ENCODE measurements at regions not wholly inside any gene's neighbourhood (a gene's known extent, or its start where the extent isn't known, plus 50 kb on each side); places are given as distances from the start of the nearest gene placed in this dataset.

- DNase-seq (ENCODE audit: low spot score in 2 of 2), result no peak
- no peak overlapping the region for H3K27ac Mint-ChIP-seq
- H3K9me3 Mint-ChIP-seq, result peaks cover 7 to 25% of the 10 kb centered on the region in 2 donors
- H3K36me3 Mint-ChIP-seq, result peaks cover 0 to 5% of the 10 kb centered on the region in 2 donors
- ATAC-seq, result no peak
Measured at GRCh38 chr3:117938974-117939373, 1095.7 kb downstream of the IGSF11 start.

GRCh38 chr3:117939425-117940027, 1095.1 kb downstream of the IGSF11 start:
- no peak overlapping the region for H3K27ac Mint-ChIP-seq
- ATAC-seq (no peak), DNase-seq (ENCODE audit: low spot score in 2 of 2) (no peak)
- peaks cover 0 to 5% of the 10 kb centered on the region in 2 donors for H3K36me3 Mint-ChIP-seq
- H3K9me3 Mint-ChIP-seq, result peaks cover 7 to 25% of the 10 kb centered on the region in 2 donors

GRCh38 chr3:117941015-117941414, 1093.6 kb downstream of the IGSF11 start:
- H3K36me3 Mint-ChIP-seq, result peaks cover 0 to 5% of the 10 kb centered on the region in 2 donors
- peaks cover 7 to 21% of the 10 kb centered on the region in 2 donors for H3K9me3 Mint-ChIP-seq
- ATAC-seq, result no peak
- no peak for DNase-seq (ENCODE audit: low spot score in 2 of 2)
- no peak overlapping the region for H3K27ac Mint-ChIP-seq

- no peak for ATAC-seq
- no peak for DNase-seq (ENCODE audit: low spot score in 2 of 2)
Measured at GRCh38 chr3:117941756-117942155, 1092.9 kb downstream of the IGSF11 start.

GRCh38 chr3:117954131-117954530, 1080.5 kb downstream of the IGSF11 start:
- peaks cover 8 to 20% of the 10 kb centered on the region in 2 donors for H3K9me3 Mint-ChIP-seq
- H3K36me3 Mint-ChIP-seq, result no peaks in the 10 kb centered on the region
- H3K27ac Mint-ChIP-seq, result no peak overlapping the region
- no peak for ATAC-seq
- DNase-seq (ENCODE audit: low spot score in 2 of 2), result no peak

More at GRCh38 chr3:117941756-117942155, 1092.9 kb downstream of the IGSF11 start:
- Mint-ChIP-seq H3K27ac (no peak overlapping the region), H3K36me3 (peaks cover 0 to 5% of the 10 kb centered on the region in 2 donors), H3K9me3 (peaks cover 7 to 17% of the 10 kb centered on the region in 2 donors)

- DNase-seq (ENCODE audit: low spot score in 2 of 2), result no peak
- Mint-ChIP-seq H3K27ac (no peak overlapping the region), H3K9me3 (peaks cover 10 to 20% of the 10 kb centered on the region in 2 donors), H3K36me3 (no peaks in the 10 kb centered on the region)
- ATAC-seq, result no peak
Measured at GRCh38 chr3:117955196-117955595, 1079.5 kb downstream of the IGSF11 start.

- H3K9me3 Mint-ChIP-seq, result peaks cover 10 to 16% of the 10 kb centered on the region in 2 donors
- no peaks in the 10 kb centered on the region for H3K36me3 Mint-ChIP-seq
- no peak for DNase-seq (ENCODE audit: low spot score in 2 of 2)
- ATAC-seq, result no peak
- no peak overlapping the region for H3K27ac Mint-ChIP-seq
Measured at GRCh38 chr3:117958027-117958426, 1076.6 kb downstream of the IGSF11 start.

DNA sequence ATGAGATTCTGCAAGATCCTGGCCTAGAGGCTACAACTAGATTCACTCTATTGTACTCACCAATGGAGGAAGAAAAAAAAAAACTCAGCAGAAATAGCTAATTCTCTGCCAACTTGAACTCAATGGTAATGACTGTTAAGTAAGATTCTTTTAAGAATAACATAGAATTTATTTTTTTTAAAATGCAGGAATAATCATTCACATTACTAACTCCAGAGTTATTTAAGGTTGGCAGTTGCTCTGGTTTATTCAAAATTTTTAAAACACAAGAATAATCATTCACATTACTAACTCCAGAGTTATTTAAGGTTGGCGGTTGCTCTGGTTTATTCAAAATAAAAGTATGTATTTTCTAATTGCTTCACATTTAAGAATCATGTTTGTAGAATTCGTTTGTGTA, 1071.9 kb downstream of the IGSF11 start:
- no peak for ATAC-seq
- DNase-seq (ENCODE audit: low spot score in 2 of 2), result no peak
- H3K27ac Mint-ChIP-seq, result no peak overlapping the region
- H3K9me3 Mint-ChIP-seq, result peaks cover 10 to 12% of the 10 kb centered on the region in 2 donors
- no peaks in the 10 kb centered on the region for H3K36me3 Mint-ChIP-seq

DNA sequence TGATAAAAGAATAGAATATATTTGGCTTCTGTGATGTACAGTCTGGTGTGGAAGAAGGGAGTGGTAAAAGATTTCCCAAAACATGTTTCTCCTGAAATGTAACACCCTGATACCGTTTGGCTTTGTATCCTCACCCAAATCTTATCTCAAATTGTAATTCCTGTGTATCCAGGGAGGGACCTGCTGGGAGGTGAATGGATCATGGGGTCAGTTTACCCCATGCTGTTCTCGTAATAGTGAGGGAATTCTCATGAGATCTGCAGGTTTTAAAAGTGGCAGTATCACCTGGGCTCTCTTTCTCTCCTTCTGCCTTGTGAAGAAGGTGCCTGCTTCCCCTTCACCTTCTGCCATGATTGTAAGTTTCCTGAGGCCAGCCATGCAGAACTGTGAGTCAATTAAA, 1070.8 kb downstream of the IGSF11 start:
- no peak for DNase-seq (ENCODE audit: low spot score in 2 of 2)
- H3K27ac Mint-ChIP-seq, result no peak overlapping the region
- no peaks in the 10 kb centered on the region for H3K36me3 Mint-ChIP-seq
- H3K9me3 Mint-ChIP-seq, result peaks cover 7 to 9% of the 10 kb centered on the region in 2 donors
- no peak for ATAC-seq

DNA sequence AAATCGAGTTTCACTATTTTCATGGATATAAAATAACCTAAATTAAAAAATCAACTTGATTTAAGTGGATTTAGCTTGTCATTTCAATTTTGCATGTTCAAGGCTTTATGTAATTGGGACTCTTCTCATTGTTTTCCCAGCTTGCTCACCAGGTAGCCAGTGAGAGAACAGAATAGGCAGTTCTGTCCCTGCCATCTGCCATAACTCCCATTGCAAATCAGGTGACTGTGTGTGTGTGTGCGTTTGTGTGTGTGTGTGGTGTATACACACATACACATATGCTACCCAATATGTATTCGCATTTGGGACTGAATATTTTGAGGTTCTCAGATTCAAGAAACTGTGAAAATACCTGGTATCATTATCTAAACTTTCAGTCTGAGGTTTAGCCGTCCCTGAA, 1069.8 kb downstream of the IGSF11 start:
- DNase-seq (ENCODE audit: low spot score in 2 of 2), result no peak
- H3K27ac Mint-ChIP-seq, result no peak overlapping the region
- peaks cover 0 to 4% of the 10 kb centered on the region in 2 donors for H3K9me3 Mint-ChIP-seq
- H3K36me3 Mint-ChIP-seq, result no peaks in the 10 kb centered on the region
- ATAC-seq, result no peak

DNA sequence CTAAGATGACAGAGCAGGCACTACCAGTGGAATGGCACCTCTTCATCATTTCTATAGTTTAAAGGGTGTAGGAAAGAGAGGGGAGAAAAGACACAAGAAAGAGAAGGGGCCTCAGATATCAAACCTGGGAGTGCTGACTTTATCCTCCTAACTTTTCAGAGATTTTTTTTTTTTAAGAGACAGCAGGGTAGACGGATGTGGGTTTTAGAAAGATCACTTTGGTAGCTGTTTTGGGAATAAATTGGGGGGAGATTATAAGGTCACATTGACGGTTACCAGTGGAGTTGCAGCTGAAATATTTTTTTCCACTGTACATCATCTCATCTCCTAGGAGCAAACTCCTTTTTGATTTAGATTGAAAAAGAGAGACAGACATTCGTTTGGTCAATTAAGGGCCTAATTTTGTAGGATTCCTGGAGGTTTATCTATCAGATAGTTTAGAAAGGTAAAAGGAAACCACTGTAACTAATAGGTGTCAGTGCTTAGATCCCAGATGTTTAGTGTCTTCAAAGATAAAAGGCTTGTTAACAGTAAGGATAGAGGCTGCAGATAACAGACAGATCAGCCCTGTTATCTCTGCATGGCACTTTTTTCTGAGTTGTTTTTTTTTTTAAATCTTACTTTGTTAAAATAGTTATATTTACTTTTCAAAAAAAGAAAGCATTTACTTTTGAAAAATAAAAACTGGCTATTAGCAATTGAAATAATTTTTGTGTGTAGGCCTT, 1057.0 kb downstream of the IGSF11 start:
- Mint-ChIP-seq H3K27ac (no peak overlapping the region), H3K9me3 (peaks cover 0 to 5% of the 10 kb centered on the region in 2 donors), H3K36me3 (no peaks in the 10 kb centered on the region)
- DNase-seq (ENCODE audit: low spot score in 2 of 2) (no peak), ATAC-seq (no peak)

GRCh38 chr3:117979466-117979865, 1055.2 kb downstream of the IGSF11 start:
- DNase-seq (ENCODE audit: low spot score in 2 of 2), result no peak
- no peak for ATAC-seq
- Mint-ChIP-seq H3K36me3 (no peaks in the 10 kb centered on the region), H3K27ac (no peak overlapping the region), H3K9me3 (peaks cover 0 to 6% of the 10 kb centered on the region in 2 donors)

DNA sequence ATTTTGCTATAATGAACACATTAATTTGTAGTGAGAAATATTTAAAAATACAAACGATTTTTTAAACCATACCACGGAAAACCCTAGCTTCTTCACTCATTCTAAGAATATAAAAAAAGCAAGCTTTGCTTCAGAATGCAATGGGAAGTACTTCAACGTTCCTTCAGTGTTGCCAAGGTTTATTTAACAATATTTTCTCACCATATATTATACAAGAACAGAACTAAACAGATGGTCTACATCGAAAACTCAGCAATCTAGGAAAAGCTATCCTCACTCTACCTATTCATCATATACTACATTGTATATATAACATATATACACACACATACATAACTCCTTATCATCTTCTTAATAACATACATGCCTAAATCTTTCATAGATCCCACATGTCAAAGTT, 1047.4 kb downstream of the IGSF11 start:
- ATAC-seq, result no peak
- H3K9me3 Mint-ChIP-seq, result peaks cover 3 to 6% of the 10 kb centered on the region in 2 donors
- H3K36me3 Mint-ChIP-seq, result no peaks in the 10 kb centered on the region

GRCh38 chr3:117989982-117990381, 1044.7 kb downstream of the IGSF11 start:
- peaks cover 0 to 6% of the 10 kb centered on the region in 2 donors for H3K9me3 Mint-ChIP-seq
- ATAC-seq, result no peak
- no peaks in the 10 kb centered on the region for H3K36me3 Mint-ChIP-seq
- no peak overlapping the region for H3K27ac Mint-ChIP-seq
- no peak for DNase-seq (ENCODE audit: low spot score in 2 of 2)

More for the DNA sequence above, 1047.4 kb downstream of the IGSF11 start:
- H3K27ac Mint-ChIP-seq, result no peak overlapping the region
- DNase-seq (ENCODE audit: low spot score in 2 of 2), result no peak

DNA sequence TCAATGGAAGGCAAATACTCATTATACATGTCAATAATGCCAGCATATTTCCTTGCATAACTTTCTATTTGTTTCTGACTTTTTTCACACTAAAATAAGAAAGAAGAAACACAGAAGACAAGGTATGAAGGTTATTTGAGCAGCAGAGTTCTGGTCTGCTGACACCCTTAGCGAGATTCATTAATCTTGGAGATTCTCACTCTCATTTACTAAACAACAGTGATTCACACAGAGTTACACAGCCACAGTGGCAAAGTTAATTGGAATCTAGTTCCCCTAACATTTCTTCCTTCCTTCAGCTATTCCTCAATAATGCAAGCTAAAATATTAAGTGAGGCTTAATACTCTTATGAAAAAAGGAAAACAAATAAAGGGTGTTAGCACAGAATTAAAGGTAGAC, 1044.0 kb downstream of the IGSF11 start:
- Mint-ChIP-seq H3K27ac (no peak overlapping the region), H3K36me3 (no peaks in the 10 kb centered on the region), H3K9me3 (peaks cover 0 to 6% of the 10 kb centered on the region in 2 donors)
- ATAC-seq, result no peak
- DNase-seq (ENCODE audit: low spot score in 2 of 2), result no peak

DNA sequence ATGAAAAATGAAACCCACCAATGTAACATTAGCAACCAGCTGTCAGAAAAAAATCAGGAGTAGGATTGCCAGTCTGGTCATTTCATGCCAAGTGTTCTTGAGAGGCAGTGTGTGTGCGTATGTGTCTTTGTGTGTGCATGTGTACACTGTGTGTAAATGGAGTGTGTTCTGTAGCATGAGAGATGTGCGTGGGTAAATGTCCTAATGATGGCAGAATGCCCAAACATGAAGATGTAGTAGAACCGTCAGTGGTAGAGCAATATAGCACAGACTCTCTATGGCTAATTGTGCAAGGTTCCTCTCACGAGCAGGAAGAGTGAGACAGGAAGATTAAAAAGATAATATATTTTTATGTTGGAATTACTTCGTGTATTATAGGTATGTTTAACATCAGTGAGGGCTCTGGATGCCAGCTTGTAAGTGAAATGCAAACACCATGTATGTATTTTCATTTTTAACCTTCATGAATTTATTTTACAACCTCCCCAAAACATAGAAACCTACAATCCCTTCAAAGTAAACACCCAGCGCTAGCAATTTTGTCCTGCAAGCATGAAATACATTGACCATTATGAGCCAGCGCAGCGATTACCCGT, 1038.7 kb downstream of the IGSF11 start:
- ATAC-seq, result no peak
- Mint-ChIP-seq H3K9me3 (peaks cover 0 to 3% of the 10 kb centered on the region in 2 donors), H3K27ac (no peak overlapping the region), H3K36me3 (no peaks in the 10 kb centered on the region)
- DNase-seq (ENCODE audit: low spot score in 2 of 2), result no peak

GRCh38 chr3:117997201-117998049, 1037.2 kb downstream of the IGSF11 start:
- Mint-ChIP-seq H3K9me3 (peaks cover 0 to 3% of the 10 kb centered on the region in 2 donors), H3K27ac (no peak overlapping the region), H3K36me3 (no peaks in the 10 kb centered on the region)
- ATAC-seq, result peak in 1 of 2 donors; percentile 84
- DNase-seq (ENCODE audit: low spot score in 2 of 2), result peak; percentile 49 to 64

Data from activated naive CD4-positive, alpha-beta T cell treated with anti-CD3 and anti-CD28 coated beads, Interleukin-2, amount 50 U/mL, for 72 hours (primary cell).